GM12874 (cell line): ENCODE measurements at regions not wholly inside any gene's neighbourhood (a gene's known extent, or its start where the extent isn't known, plus 50 kb on each side); places are given as distances from the start of the nearest gene placed in this dataset.

Experiments used
- TF ChIP-seq, protein P1 (sequence below): IDR thresholded peaks from 2 replicates; pipeline ENCODE4 v1.5.1; 2011; ENCODE audit warnings: low read depth, mild to moderate bottlenecking, control low read depth, low read length, moderate library complexity; ENCODE audit not compliant: insufficient read depth

DNA sequence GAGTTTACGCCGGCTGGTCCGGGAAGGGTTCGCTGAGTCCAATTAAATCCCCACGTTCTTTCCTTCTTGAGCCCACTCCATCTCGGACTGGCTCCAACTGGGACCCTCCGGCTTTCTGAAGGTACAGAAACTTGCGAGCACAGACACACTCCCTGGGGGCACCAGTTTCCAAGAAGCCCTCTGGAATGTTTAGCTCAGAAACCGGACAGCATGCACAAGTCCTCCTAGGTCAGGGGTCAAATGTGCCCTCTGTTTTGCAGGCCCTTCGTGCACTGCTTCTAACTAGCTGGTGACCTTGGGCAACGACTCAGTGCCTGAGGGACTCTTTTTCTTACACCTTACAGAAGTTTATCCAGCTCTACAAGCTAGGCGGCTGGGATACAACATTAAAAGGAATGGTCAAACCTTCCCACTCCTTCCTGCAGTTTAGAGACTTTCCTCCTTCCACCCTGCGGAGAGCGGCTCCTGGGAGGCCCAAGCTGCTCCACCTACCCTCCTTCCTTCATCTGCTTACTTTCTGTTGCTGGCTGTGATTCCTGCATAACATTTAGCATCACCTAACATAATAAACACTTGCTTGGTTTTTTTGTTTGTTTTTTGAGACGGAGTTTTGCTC lies 275.5 kb downstream of the BCOR start:
- TF ChIP-seq, protein P1, sequence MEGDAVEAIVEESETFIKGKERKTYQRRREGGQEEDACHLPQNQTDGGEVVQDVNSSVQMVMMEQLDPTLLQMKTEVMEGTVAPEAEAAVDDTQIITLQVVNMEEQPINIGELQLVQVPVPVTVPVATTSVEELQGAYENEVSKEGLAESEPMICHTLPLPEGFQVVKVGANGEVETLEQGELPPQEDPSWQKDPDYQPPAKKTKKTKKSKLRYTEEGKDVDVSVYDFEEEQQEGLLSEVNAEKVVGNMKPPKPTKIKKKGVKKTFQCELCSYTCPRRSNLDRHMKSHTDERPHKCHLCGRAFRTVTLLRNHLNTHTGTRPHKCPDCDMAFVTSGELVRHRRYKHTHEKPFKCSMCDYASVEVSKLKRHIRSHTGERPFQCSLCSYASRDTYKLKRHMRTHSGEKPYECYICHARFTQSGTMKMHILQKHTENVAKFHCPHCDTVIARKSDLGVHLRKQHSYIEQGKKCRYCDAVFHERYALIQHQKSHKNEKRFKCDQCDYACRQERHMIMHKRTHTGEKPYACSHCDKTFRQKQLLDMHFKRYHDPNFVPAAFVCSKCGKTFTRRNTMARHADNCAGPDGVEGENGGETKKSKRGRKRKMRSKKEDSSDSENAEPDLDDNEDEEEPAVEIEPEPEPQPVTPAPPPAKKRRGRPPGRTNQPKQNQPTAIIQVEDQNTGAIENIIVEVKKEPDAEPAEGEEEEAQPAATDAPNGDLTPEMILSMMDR, result no peak

DNA sequence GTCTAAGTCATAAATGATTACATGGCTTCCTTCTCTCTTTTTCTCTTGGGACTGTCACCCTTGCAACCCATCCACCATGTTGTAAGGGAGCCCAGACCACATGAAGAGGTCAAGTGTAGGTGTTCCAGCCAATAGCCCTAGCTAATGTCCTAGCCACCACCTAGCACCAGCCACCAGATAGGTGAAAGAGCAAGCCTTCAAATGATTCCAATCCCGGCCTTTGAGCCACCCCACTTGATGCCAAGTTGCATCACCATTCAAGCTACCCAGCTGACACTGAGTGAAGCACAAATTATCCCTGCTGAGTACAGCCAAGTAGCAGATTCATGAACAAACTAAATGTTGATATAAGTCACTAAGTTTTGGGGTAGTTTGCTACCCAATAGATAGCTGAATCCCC lies 274.3 kb downstream of the BCOR start:
- TF ChIP-seq, protein P1, result no peak

DNA sequence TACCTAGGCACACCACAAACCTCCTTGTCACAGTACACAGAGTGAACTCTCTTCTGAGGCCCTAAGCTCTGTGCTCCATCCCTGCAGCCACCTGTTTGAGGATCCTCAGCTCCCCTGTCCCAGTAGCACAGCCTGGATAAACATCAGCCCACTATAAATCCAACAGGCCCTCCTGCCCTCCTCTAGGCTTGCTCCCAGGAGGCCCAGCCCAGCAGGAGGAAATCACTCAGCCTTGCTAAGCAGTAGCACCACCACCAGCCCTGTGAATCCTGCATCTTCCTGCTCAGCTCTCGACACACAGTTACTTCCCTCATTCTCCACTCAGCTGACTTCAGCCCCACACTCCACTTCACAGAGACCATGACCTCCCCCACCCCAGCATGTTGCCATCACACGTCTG lies 273.9 kb downstream of the BCOR start:
- TF ChIP-seq, protein P1, result no peak

DNA sequence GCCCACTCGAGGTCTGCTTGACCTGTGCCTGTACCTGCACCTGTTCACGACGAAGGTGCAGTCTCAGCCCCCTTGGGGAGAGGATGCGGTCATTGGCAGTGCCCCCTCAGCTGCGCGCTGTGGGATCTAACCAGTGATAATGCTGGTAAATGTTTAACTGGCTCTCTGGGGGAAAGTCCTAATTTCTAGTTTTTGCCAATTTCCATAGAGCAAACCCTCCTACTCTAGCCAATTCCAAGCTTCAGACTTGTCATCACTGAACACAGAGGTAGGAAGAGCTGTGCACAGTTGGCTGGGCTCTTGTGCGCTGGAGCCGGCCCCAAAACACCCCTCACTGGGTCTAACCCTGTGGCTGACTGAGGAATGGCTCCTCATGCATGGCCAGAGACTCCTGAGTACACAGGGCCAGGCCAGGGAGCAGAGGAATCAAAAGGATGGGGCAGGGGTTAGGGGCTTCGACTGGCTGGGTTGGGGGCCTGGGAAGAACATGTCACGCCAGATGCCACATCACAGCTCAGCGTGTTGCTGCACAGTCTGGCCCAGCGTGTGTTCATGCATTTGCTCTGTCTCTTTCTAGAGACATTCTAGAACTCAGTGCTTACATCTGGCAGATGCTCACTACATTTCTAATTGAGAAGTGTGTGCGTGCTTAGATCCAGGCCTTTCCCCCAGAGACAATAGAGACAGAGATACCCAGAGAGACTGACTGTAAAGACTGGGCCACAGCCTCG lies 270.8 kb downstream of the BCOR start:
- TF ChIP-seq, protein P1, result no peak

DNA sequence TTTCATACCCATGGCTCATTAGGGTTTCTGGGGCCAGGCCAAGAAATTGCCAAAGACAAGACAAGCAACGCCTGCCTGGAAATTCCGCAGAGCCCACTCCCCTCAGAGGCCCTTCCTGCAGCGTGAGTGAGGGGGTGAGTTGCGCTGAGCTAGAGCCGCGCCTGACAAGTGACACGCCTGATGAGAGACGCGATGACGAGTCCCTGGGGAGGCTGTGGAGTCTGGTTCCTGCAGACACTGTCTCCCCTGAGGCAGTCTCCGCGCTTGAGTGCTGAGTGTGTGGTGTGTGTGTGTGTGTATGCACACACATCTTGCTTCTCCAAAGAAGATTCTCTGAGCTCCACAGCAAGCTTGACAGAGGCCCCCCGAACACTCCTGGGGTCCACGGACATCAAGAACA lies 269.8 kb downstream of the BCOR start:
- TF ChIP-seq, protein P1, result no peak

DNA sequence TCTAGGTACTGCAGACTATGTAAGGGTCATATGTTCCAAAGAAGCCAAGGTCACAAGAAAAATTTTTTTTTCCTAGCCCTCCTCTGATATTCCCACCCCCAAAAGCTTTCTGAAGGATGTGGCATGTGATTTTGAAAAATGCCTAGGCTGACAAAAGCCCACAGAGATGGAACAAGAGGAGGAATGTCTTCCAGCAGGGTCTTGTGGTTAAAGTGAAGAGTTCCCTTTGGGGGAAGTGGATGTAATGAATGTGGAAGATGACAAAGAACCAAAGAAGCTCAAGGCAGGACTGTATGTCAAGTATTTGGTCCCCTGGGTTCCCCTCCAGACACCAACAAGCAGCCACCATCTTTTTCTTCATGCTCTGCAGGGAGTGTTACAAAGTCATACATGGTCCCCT lies 268.8 kb downstream of the BCOR start:
- TF ChIP-seq, protein P1, result no peak

DNA sequence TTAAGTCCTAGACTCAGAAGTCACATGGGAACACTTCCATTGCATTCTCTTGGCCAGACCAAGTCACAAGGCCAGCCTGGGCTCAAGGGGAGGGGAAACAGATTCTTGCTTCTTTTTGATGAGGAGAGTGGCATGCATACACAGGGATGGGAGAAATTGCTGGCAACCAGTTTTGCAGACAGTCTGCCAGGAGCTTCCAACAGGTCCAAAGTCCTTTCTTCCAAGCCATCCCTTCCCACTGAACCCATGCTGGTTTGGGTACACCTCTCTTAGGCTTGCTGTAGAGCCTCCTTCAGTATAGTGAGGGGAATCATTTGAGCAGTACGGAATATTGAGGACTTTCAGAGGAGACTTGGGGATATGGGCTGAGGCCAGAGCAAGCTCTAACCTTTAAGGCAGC lies 267.8 kb downstream of the BCOR start:
- TF ChIP-seq, protein P1, result no peak
